ENCODE measurements at regions not wholly inside any gene's neighbourhood (a gene's known extent, or its start where the extent isn't known, plus 50 kb on each side); places are given as distances from the start of the nearest gene placed in this dataset.

- no peaks in the 10 kb centered on the region for H3K27me3 Mint-ChIP-seq (ENCODE audit: low read depth)
- peaks cover 5 to 6% of the 10 kb centered on the region in 2 donors for H3K9me3 Mint-ChIP-seq
- H3K27ac Mint-ChIP-seq = no peak overlapping the region
- DNase-seq (no peak), ATAC-seq (replicated peaks in 1 of 2) (no peak)
- H3K4me1 Mint-ChIP-seq (ENCODE audit: low read depth) = no peaks in the 10 kb centered on the region
- no peaks in the 10 kb centered on the region for H3K36me3 Mint-ChIP-seq (ENCODE audit: insufficient read depth in 2 of 2)
- no peak overlapping the region for H3K4me3 Mint-ChIP-seq
Measured at GRCh38 chr22:48670731-48671130, 1156.9 kb downstream of the BRD1 start.

GRCh38 chr22:48669986-48670716, 1157.5 kb downstream of the BRD1 start:
- H3K36me3 Mint-ChIP-seq (ENCODE audit: insufficient read depth in 2 of 2) = peaks cover 1 to 2% of the 10 kb centered on the region in 2 donors
- peaks cover 6 to 7% of the 10 kb centered on the region in 2 donors for H3K9me3 Mint-ChIP-seq
- H3K27me3 Mint-ChIP-seq (ENCODE audit: low read depth) = no peaks in the 10 kb centered on the region
- H3K4me1 Mint-ChIP-seq (ENCODE audit: low read depth) = no peaks in the 10 kb centered on the region
- no peak overlapping the region for H3K4me3 Mint-ChIP-seq
- ATAC-seq (replicated peaks in 1 of 2) (no peak), DNase-seq (no peak)
- H3K27ac Mint-ChIP-seq = no peak overlapping the region

- no peaks in the 10 kb centered on the region for H3K27me3 Mint-ChIP-seq (ENCODE audit: low read depth)
- no peaks in the 10 kb centered on the region for H3K4me1 Mint-ChIP-seq (ENCODE audit: low read depth)
- ATAC-seq (replicated peaks in 1 of 2) = no peak
- no peak overlapping the region for H3K4me3 Mint-ChIP-seq
- H3K36me3 Mint-ChIP-seq (ENCODE audit: insufficient read depth in 2 of 2) = peaks cover 2% of the 10 kb centered on the region in 2 donors
- peaks cover 6 to 7% of the 10 kb centered on the region in 2 donors for H3K9me3 Mint-ChIP-seq
- no peak for DNase-seq
- no peak overlapping the region for H3K27ac Mint-ChIP-seq
Measured at GRCh38 chr22:48669226-48669625, 1158.4 kb downstream of the BRD1 start.

GRCh38 chr22:48667289-48667688, 1160.4 kb downstream of the BRD1 start:
- no peak for ATAC-seq (replicated peaks in 1 of 2)
- H3K27ac Mint-ChIP-seq = no peak overlapping the region
- H3K4me3 Mint-ChIP-seq = no peak overlapping the region
- DNase-seq = no peak
- peaks cover 0 to 5% of the 10 kb centered on the region in 2 donors for H3K9me3 Mint-ChIP-seq
- no peaks in the 10 kb centered on the region for H3K27me3 Mint-ChIP-seq (ENCODE audit: low read depth)
- H3K36me3 Mint-ChIP-seq (ENCODE audit: insufficient read depth in 2 of 2) = peaks cover 2% of the 10 kb centered on the region in 2 donors
- no peaks in the 10 kb centered on the region for H3K4me1 Mint-ChIP-seq (ENCODE audit: low read depth)

- Mint-ChIP-seq H3K27ac (no peak overlapping the region), H3K4me1 (ENCODE audit: low read depth) (no peaks in the 10 kb centered on the region), H3K9me3 (peaks cover 0 to 4% of the 10 kb centered on the region in 2 donors), H3K36me3 (ENCODE audit: insufficient read depth in 2 of 2) (peaks cover 2% of the 10 kb centered on the region in 2 donors), H3K4me3 (no peak overlapping the region), H3K27me3 (ENCODE audit: low read depth) (no peaks in the 10 kb centered on the region)
- no peak for ATAC-seq (replicated peaks in 1 of 2)
- no peak for DNase-seq
Measured at GRCh38 chr22:48666620-48667019, 1161.1 kb downstream of the BRD1 start.

GRCh38 chr22:48665311-48665995, 1162.2 kb downstream of the BRD1 start:
- H3K4me3 Mint-ChIP-seq = no peak overlapping the region
- H3K4me1 Mint-ChIP-seq (ENCODE audit: low read depth) = no peaks in the 10 kb centered on the region
- ATAC-seq (replicated peaks in 1 of 2) (no peak), DNase-seq (no peak)
- peaks cover 0 to 3% of the 10 kb centered on the region in 2 donors for H3K9me3 Mint-ChIP-seq
- H3K36me3 Mint-ChIP-seq (ENCODE audit: insufficient read depth in 2 of 2) = peaks cover 2% of the 10 kb centered on the region in 2 donors
- no peak overlapping the region for H3K27ac Mint-ChIP-seq
- H3K27me3 Mint-ChIP-seq (ENCODE audit: low read depth) = no peaks in the 10 kb centered on the region

- H3K27me3 Mint-ChIP-seq (ENCODE audit: low read depth) = no peaks in the 10 kb centered on the region
- H3K27ac Mint-ChIP-seq = no peak overlapping the region
- no peaks in the 10 kb centered on the region for H3K4me1 Mint-ChIP-seq (ENCODE audit: low read depth)
- ATAC-seq (replicated peaks in 1 of 2) = no peak
- DNase-seq = no peak
- peaks cover 2% of the 10 kb centered on the region in 2 donors for H3K36me3 Mint-ChIP-seq (ENCODE audit: insufficient read depth in 2 of 2)
- peaks cover 0 to 3% of the 10 kb centered on the region in 2 donors for H3K9me3 Mint-ChIP-seq
- H3K4me3 Mint-ChIP-seq = no peak overlapping the region
Measured at GRCh38 chr22:48664586-48664985, 1163.1 kb downstream of the BRD1 start.

GRCh38 chr22:48663297-48663696, 1164.4 kb downstream of the BRD1 start:
- ATAC-seq (replicated peaks in 1 of 2) (no peak), DNase-seq (no peak)
- H3K4me3 Mint-ChIP-seq = no peak overlapping the region
- H3K36me3 Mint-ChIP-seq (ENCODE audit: insufficient read depth in 2 of 2) = peaks cover 2% of the 10 kb centered on the region in 2 donors
- no peaks in the 10 kb centered on the region for H3K4me1 Mint-ChIP-seq (ENCODE audit: low read depth)
- H3K27me3 Mint-ChIP-seq (ENCODE audit: low read depth) = no peaks in the 10 kb centered on the region
- H3K27ac Mint-ChIP-seq = no peak overlapping the region
- peaks cover 0 to 3% of the 10 kb centered on the region in 2 donors for H3K9me3 Mint-ChIP-seq

- H3K36me3 Mint-ChIP-seq (ENCODE audit: insufficient read depth in 2 of 2) = peaks cover 2% of the 10 kb centered on the region in 2 donors
- no peak overlapping the region for H3K27ac Mint-ChIP-seq
- no peaks in the 10 kb centered on the region for H3K4me1 Mint-ChIP-seq (ENCODE audit: low read depth)
Measured at GRCh38 chr22:48662476-48663135, 1165.1 kb downstream of the BRD1 start.

GRCh38 chr22:48661984-48662383, 1165.7 kb downstream of the BRD1 start:
- no peak for ATAC-seq (replicated peaks in 1 of 2)
- no peak for DNase-seq
- Mint-ChIP-seq H3K27ac (no peak overlapping the region), H3K9me3 (peaks cover 0 to 3% of the 10 kb centered on the region in 2 donors), H3K27me3 (ENCODE audit: low read depth) (no peaks in the 10 kb centered on the region), H3K4me3 (no peak overlapping the region), H3K4me1 (ENCODE audit: low read depth) (no peaks in the 10 kb centered on the region), H3K36me3 (ENCODE audit: insufficient read depth in 2 of 2) (peaks cover 2% of the 10 kb centered on the region in 2 donors)

More at GRCh38 chr22:48662476-48663135, 1165.1 kb downstream of the BRD1 start:
- DNase-seq = no peak
- peaks cover 0 to 3% of the 10 kb centered on the region in 2 donors for H3K9me3 Mint-ChIP-seq
- no peaks in the 10 kb centered on the region for H3K27me3 Mint-ChIP-seq (ENCODE audit: low read depth)
- no peak overlapping the region for H3K4me3 Mint-ChIP-seq
- no peak for ATAC-seq (replicated peaks in 1 of 2)

- DNase-seq = no peak
- no peaks in the 10 kb centered on the region for H3K27me3 Mint-ChIP-seq (ENCODE audit: low read depth)
- peaks cover 0 to 3% of the 10 kb centered on the region in 2 donors for H3K9me3 Mint-ChIP-seq
- no peak for ATAC-seq (replicated peaks in 1 of 2)
- H3K4me1 Mint-ChIP-seq (ENCODE audit: low read depth) = no peaks in the 10 kb centered on the region
- H3K27ac Mint-ChIP-seq = no peak overlapping the region
- H3K36me3 Mint-ChIP-seq (ENCODE audit: insufficient read depth in 2 of 2) = peaks cover 2% of the 10 kb centered on the region in 2 donors
- H3K4me3 Mint-ChIP-seq = no peak overlapping the region
Measured at GRCh38 chr22:48660790-48661740, 1166.6 kb downstream of the BRD1 start.

GRCh38 chr22:48660104-48660789, 1167.4 kb downstream of the BRD1 start:
- DNase-seq = no peak
- peaks cover 0 to 1% of the 10 kb centered on the region in 2 donors for H3K9me3 Mint-ChIP-seq
- no peaks in the 10 kb centered on the region for H3K4me1 Mint-ChIP-seq (ENCODE audit: low read depth)
- no peak for ATAC-seq (replicated peaks in 1 of 2)
- H3K36me3 Mint-ChIP-seq (ENCODE audit: insufficient read depth in 2 of 2) = peaks cover 0 to 2% of the 10 kb centered on the region in 2 donors
- no peak overlapping the region for H3K27ac Mint-ChIP-seq
- H3K4me3 Mint-ChIP-seq = no peak overlapping the region
- no peaks in the 10 kb centered on the region for H3K27me3 Mint-ChIP-seq (ENCODE audit: low read depth)
